ENCODE measurements at regions not wholly inside any gene's neighbourhood (a gene's known extent, or its start where the extent isn't known, plus 50 kb on each side); places are given as distances from the start of the nearest gene placed in this dataset.
"Not testable (repeated sequence)": the region's sequence is repeated elsewhere in the genome, so short reads cannot be mapped to it uniquely, and the experiment has no call there.

GRCh38 chr3:174362556-174362955 lies 496.6 kb upstream of the NAALADL2 start:
- in situ Hi-C loops (cut with MboI; ENCODE audit: low pct_unique_long_range_greater_than_20kb, low sequenced_read_pairs, unreplicated experiment), result no loop called here
- no peak for DNase-seq (ENCODE audit: low spot score)
- TF ChIP-seq CTCF (IDR thresholded peaks at IDR 0.05; ENCODE audit: extremely low read depth, insufficient read depth, missing control alignments), result no peak

- TF ChIP-seq CTCF (IDR thresholded peaks at IDR 0.05; ENCODE audit: extremely low read depth, insufficient read depth, missing control alignments), result no peak
- no peak for DNase-seq (ENCODE audit: low spot score)
- in situ Hi-C loops (cut with MboI; ENCODE audit: low pct_unique_long_range_greater_than_20kb, low sequenced_read_pairs, unreplicated experiment), result no loop called here
Measured at GRCh38 chr3:174363256-174363655, 495.9 kb upstream of the NAALADL2 start.

- in situ Hi-C loops (cut with MboI; ENCODE audit: low pct_unique_long_range_greater_than_20kb, low sequenced_read_pairs, unreplicated experiment), result no loop called here
- TF ChIP-seq CTCF (IDR thresholded peaks at IDR 0.05; ENCODE audit: extremely low read depth, insufficient read depth, missing control alignments), result no peak
- no peak for DNase-seq (ENCODE audit: low spot score)
Measured at GRCh38 chr3:174365796-174366195, 493.3 kb upstream of the NAALADL2 start.

DNA sequence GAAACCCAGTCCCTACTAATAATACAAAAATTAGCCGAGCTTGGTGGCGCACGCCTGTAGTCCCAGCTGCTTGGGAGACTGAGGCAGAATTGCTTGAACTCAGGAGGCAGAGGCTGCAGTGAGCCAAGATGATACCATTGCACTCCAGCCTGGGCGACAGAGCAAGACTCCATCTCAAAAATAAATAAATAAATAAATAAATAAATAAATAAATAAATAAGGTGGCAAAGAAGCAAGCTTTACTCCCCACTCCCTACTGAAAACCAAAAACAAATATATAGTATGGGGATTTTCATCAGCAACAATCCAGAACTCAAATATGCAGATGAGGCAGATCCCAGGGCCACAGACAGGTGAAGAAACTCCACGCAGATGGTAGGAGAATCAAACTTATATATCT lies 492.2 kb upstream of the NAALADL2 start:
- in situ Hi-C loops (cut with MboI; ENCODE audit: low pct_unique_long_range_greater_than_20kb, low sequenced_read_pairs, unreplicated experiment); DNase-seq (ENCODE audit: low spot score): not testable (repeated sequence)

DNA sequence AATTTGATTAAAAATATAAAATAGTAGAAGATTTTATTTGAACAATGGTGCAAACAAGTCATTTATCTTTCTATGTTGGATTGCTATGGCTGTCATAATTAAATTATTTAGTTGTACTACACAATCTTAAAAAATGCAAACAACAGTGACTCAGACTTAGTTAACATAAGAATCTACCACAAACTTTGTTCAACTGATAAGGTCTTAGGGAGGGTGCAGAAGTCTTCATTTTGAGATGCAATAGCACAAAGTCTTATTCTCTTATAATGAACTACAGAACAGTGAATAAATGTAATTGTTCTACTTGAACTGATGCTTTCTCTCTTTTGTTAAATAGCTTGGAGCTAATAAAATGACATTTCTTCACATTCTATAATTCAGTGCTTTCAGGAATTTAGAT lies 482.8 kb upstream of the NAALADL2 start:
- in situ Hi-C loops (cut with MboI; ENCODE audit: low pct_unique_long_range_greater_than_20kb, low sequenced_read_pairs, unreplicated experiment), result no loop called here
- no peak for TF ChIP-seq CTCF (IDR thresholded peaks at IDR 0.05; ENCODE audit: extremely low read depth, insufficient read depth, missing control alignments)

GRCh38 chr3:174377096-174377495 lies 482.0 kb upstream of the NAALADL2 start:
- no peak for TF ChIP-seq CTCF (IDR thresholded peaks at IDR 0.05; ENCODE audit: extremely low read depth, insufficient read depth, missing control alignments)
- in situ Hi-C loops (cut with MboI; ENCODE audit: low pct_unique_long_range_greater_than_20kb, low sequenced_read_pairs, unreplicated experiment), result no loop called here
- DNase-seq (ENCODE audit: low spot score), result no peak

More for the DNA sequence above, 482.8 kb upstream of the NAALADL2 start:
- no peak for DNase-seq (ENCODE audit: low spot score)

- DNase-seq (ENCODE audit: low spot score), result no peak
- in situ Hi-C loops (cut with MboI; ENCODE audit: low pct_unique_long_range_greater_than_20kb, low sequenced_read_pairs, unreplicated experiment), result no loop called here
- no peak for TF ChIP-seq CTCF (IDR thresholded peaks at IDR 0.05; ENCODE audit: extremely low read depth, insufficient read depth, missing control alignments)
Measured at GRCh38 chr3:174377684-174378083, 481.4 kb upstream of the NAALADL2 start.
